Neuron (in vitro differentiated cells): ENCODE measurements at regions not wholly inside any gene's neighbourhood (a gene's known extent, or its start where the extent isn't known, plus 50 kb on each side); places are given as distances from the start of the nearest gene placed in this dataset.

Experiments
- H2AFZ ChIP-seq: one replicate; pipeline ENCODE4 v1.6.1; 2013; ENCODE audit warnings: low read depth, mild to moderate bottlenecking, inconsistent platforms, low read length, moderate library complexity
- H3K27me3 ChIP-seq: one replicate; pipeline ENCODE4 v1.6.1; 2013; ENCODE audit warnings: low read length; ENCODE audit not compliant: insufficient read depth
- H3K36me3 ChIP-seq: one replicate; pipeline ENCODE4 v1.6.1; 2013; ENCODE audit warnings: low read length; ENCODE audit not compliant: insufficient read depth
- H3K4me1 ChIP-seq: one replicate; pipeline ENCODE4 v1.6.1; 2013; ENCODE audit warnings: low read length; ENCODE audit not compliant: insufficient read depth
- H3K4me3 ChIP-seq: 2 replicates; pipeline ENCODE4 v1.5.1; 2013; ENCODE audit warnings: mild to moderate bottlenecking, low read length, moderate library complexity
- H3K9me3 ChIP-seq: one replicate; pipeline ENCODE4 v1.6.1; 2013; ENCODE audit warnings: low read length

DNA sequence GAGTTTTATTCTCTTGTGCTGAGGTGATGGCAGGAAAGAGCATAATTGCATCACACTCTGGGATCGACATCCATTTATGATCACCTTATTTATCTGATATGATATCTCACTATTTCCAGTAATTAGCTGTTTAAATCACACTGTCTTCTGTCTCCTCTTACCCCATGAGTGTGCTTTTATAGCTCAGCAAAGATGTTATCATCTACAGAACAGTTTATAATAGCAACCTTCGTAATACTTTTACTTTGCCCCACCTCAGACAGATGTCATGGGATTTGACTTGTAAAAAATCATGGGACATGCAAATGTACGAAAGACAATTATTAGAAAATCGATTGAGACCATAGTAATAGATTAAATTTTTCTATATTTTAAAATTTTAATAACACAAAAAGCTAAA lies 1122.3 kb upstream of the PCDH10 start:
- Histone ChIP-seq H3K9me3 (no peaks in the 10 kb centered on the region), H3K36me3 (no peaks in the 10 kb centered on the region), H3K4me3 (no peak overlapping the region)

DNA sequence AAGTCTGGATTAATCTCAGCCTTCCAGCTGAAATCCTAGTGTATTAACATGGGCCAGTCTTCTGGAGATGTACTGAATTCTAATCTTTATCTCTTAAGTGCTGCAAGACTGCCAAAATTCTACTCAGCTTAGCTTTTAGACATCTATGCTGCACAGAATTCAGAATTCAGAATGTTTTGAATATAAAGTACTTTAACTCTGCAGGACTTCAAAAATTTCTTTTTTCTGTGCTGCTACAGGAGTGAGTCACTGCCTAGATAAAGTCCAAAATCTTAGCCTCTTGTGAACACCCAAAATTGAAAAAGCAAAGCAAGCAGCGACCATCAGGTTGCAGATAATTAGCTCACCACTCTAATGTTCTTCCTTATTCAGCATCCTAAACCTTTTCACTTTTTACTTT lies 1092.6 kb upstream of the PCDH10 start:
- H3K4me3 ChIP-seq: no peak overlapping the region
- H3K4me1 ChIP-seq: no peaks in the 10 kb centered on the region
- H3K36me3 ChIP-seq: no peaks in the 10 kb centered on the region
- H3K9me3 ChIP-seq: peaks cover 6% of the 10 kb centered on the region
- H2AFZ ChIP-seq: no peak overlapping the region
- H3K27me3 ChIP-seq: no peaks in the 10 kb centered on the region

More for the DNA sequence above, 1122.3 kb upstream of the PCDH10 start:
- Histone ChIP-seq H3K27me3 (no peaks in the 10 kb centered on the region), H2AFZ (no peak overlapping the region), H3K4me1 (no peaks in the 10 kb centered on the region)

DNA sequence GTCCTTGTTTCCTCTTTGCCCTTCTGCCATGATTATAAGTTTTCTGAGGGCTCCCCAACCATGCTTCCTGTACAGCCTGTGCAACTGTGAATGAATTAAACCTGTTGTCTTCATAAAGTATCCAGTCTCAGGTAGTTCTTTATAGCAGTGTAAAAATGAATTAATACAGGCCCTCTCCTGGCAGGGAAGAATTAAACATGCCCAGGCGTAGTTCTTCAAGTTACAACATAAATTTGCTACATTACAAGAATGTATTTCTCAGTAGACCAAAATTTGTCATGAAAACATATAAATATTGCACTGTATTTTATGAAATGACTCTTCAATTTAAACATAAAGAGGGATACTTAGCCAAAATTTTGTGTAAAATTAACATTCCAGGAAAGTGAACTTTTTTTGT lies 1089.9 kb upstream of the PCDH10 start:
- peaks cover 6% of the 10 kb centered on the region for H3K9me3 ChIP-seq
- no peak overlapping the region for H2AFZ ChIP-seq
- no peaks in the 10 kb centered on the region for H3K36me3 ChIP-seq
- H3K4me1 ChIP-seq: no peaks in the 10 kb centered on the region
- H3K27me3 ChIP-seq: no peaks in the 10 kb centered on the region
- no peak overlapping the region for H3K4me3 ChIP-seq

DNA sequence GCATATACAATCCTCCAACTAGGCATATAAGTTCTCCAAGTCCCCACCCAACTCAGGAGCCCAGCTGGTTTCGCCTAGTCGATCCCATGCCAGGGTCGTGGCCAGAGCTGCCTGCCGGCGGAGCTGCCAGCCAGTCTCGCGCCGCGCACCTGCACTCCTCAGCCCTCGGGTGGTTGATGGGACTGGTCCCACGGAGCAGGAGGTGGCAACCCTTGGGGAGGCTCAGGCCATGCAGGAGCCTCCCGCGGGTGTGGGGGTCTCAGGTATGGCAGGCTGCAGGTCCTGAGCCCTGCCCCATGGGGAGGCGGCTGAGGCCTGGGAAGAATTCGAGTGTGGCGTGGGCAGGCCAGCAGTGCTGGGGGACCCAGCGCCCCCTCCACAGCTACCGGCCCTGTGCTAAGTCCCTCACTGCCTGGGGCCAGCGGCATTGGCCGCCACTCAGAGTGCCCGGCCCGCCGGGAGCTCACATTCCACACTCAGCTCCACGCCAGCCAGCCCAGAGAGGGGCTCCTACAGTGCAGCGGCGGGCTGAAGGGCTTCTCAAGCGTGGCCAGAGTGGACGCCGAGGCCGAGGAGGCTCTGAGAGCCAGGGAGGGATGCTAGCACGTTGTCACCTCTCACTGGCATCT lies 1086.4 kb upstream of the PCDH10 start:
- H3K4me3 ChIP-seq: no peak overlapping the region
- no peaks in the 10 kb centered on the region for H3K27me3 ChIP-seq
- H3K9me3 ChIP-seq: peaks cover 6% of the 10 kb centered on the region
- H3K36me3 ChIP-seq: no peaks in the 10 kb centered on the region
- H2AFZ ChIP-seq: no peak overlapping the region
- no peaks in the 10 kb centered on the region for H3K4me1 ChIP-seq

DNA sequence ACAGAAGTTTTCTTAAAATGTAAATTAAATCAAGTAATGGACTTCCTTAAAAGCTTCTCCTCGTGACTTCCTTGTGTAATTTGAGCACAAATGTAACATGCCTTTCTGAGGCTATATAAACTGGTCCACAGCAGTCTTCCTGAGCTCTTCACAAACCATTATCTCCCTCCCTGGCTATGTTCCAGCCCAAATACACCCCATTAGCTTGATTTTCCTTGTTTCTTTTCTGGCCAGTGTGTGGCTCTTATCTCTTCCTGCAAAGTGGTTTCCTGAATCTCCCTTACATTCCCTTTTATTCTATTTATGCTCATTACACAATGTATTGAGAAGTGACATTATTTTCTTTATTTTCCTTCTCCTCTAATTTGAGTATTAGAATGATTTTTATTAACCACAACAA lies 1085.3 kb upstream of the PCDH10 start:
- Histone ChIP-seq H3K27me3 (no peaks in the 10 kb centered on the region), H2AFZ (no peak overlapping the region), H3K4me1 (no peaks in the 10 kb centered on the region), H3K9me3 (no peaks in the 10 kb centered on the region), H3K36me3 (no peaks in the 10 kb centered on the region), H3K4me3 (no peak overlapping the region)

DNA sequence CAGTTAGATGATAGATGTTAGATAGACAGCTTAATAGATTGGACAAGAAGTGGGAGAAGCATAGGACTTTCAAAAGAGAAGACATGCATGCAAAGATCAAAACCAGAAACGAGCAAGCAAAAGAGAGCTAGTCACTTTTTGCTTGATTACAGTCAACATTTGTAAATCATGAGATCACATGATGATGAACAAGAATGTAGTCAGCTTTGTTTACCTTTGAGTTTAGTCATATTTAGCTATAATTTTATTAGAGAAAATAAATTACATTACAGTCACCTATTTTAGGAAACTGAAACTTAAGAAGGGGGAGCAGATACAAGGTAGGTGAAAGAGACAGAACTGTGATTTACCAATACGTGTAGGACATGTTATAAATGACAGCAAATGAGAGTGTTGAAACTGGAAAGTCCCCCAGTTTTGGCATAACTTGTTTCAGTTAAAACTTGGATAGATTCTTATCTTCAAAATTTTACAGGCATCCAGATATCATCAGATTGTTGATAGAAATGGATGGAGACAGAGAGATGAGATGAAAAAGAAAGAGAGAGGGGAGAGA lies 1083.1 kb upstream of the PCDH10 start:
- H2AFZ ChIP-seq: no peak overlapping the region
- no peaks in the 10 kb centered on the region for H3K4me1 ChIP-seq
- no peaks in the 10 kb centered on the region for H3K36me3 ChIP-seq
- no peaks in the 10 kb centered on the region for H3K9me3 ChIP-seq
- H3K4me3 ChIP-seq: no peak overlapping the region
- H3K27me3 ChIP-seq: no peaks in the 10 kb centered on the region

DNA sequence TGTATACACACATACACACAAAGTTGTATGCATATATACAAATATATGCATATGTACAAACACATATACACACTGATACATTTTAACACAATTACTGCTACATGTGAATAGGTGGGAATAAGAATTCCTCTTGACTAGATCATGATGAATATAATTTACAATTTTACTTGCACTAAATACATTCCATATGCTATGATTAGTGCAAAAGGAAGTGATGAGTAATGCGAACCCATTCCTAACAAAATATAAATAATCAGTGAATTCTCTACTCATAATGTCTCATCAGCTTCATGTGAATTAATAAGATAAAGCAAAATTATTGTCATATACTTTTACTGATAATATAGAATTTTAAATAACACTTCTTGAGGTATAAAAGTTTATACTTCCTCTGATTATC lies 1077.3 kb upstream of the PCDH10 start:
- H3K4me1 ChIP-seq: no peaks in the 10 kb centered on the region
- H2AFZ ChIP-seq: no peak overlapping the region
- no peaks in the 10 kb centered on the region for H3K27me3 ChIP-seq
- no peaks in the 10 kb centered on the region for H3K36me3 ChIP-seq
- H3K9me3 ChIP-seq: no peaks in the 10 kb centered on the region
- no peak overlapping the region for H3K4me3 ChIP-seq

DNA sequence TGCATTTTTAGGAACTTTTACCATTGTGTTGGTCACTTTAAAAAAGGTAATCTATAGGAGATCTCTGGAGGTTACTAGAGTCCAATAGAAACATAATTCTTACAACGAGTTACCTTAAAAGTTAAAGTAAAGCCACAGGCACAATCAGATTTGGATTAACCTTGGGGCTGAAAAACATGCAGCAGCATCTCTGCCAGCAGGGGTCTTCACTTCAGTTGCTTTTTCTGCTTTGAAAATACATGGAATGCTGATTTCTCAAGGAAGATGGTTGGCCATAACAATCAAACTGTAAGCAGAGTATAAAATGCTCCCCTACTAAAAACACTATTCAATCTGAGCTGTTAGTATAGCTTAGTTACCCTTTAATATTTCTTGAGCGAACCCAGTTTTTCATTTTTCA lies 1072.3 kb upstream of the PCDH10 start:
- Histone ChIP-seq H3K9me3 (no peaks in the 10 kb centered on the region), H3K27me3 (no peaks in the 10 kb centered on the region), H3K4me3 (no peak overlapping the region), H3K36me3 (no peaks in the 10 kb centered on the region), H2AFZ (no peak overlapping the region), H3K4me1 (no peaks in the 10 kb centered on the region)

DNA sequence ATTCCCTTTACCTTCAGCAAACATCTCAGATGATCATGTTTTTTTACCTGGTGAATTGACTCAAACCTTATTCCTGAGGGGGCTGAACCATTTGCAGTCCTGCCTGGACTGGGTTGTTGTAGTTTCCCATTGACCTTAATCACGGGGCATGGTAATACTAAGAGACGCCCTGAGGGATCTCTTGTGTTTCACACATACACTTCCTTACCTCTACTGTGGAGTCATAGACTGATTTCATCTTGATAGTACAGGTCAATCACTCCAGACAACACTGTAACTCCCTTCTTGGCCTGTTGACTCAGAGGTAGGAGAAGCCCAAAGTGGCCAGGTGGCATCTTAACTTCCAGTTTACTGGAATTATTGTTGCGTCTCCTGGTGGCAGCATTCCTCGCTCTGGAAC lies 1064.0 kb upstream of the PCDH10 start:
- no peak overlapping the region for H3K4me3 ChIP-seq
- H3K9me3 ChIP-seq: no peaks in the 10 kb centered on the region
- H3K36me3 ChIP-seq: no peaks in the 10 kb centered on the region
- no peaks in the 10 kb centered on the region for H3K4me1 ChIP-seq
- no peak overlapping the region for H2AFZ ChIP-seq
- H3K27me3 ChIP-seq: no peaks in the 10 kb centered on the region

DNA sequence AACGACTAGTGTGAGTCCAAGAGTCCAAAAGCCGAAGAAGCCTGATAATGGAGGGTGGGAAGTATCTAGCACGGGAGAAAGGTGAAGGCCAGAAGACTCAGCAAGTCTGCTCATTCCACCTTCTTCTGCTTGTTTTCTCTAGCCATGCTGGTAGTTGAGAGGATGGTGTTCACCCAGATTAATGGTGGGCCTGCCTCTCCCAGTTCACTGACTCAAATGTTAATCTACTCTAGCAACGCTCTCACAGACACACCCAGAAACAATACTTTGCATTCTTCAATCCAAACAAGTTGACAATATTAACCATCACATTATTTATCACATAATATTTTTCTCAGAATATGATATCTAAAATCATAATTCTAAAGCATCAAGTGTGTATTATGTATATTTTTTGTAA lies 1055.1 kb upstream of the PCDH10 start:
- H3K27me3 ChIP-seq: no peaks in the 10 kb centered on the region
- no peak overlapping the region for H2AFZ ChIP-seq
- H3K4me1 ChIP-seq: no peaks in the 10 kb centered on the region
- H3K4me3 ChIP-seq: no peak overlapping the region
- no peaks in the 10 kb centered on the region for H3K36me3 ChIP-seq
- no peaks in the 10 kb centered on the region for H3K9me3 ChIP-seq

DNA sequence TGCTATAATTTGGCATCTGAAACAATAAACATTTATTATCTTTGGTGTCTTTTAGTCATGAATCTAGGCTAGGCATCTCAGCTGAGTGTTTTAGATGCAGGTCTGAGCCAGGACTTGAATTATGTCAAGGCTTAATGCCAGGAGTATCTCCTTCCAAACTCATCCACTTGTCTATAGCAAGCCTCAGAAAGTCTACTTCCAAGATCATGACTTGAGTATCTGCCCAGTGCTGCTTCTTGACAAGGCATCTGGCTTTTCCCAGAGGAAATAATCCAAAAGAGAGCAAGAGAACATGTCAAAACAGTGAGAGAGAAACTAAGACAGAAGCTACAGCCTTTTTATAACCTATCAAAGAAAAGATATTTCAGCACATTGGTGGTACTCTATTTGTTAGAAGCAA lies 1052.1 kb upstream of the PCDH10 start:
- H3K4me1 ChIP-seq: no peaks in the 10 kb centered on the region
- H3K4me3 ChIP-seq: no peak overlapping the region

DNA sequence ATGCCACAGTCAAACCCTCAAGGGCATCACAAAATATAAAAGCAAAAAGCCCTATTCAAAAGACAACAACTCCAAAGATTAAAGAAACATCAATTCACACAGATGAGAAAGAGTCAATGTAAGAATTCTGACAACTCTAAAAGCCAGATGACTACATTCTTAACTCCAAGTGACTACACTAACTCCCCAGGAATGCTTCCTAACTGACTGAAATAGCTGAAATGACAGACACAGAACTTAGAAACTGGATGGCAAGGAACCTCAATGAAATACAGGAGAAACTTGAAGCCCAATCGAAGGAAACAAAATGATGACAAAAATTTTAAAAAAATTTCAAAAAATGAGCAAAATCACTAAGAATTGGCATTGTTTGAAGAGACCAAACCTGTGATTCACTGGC lies 1047.6 kb upstream of the PCDH10 start:
- no peak overlapping the region for H2AFZ ChIP-seq
- H3K9me3 ChIP-seq: no peaks in the 10 kb centered on the region
- no peak overlapping the region for H3K4me3 ChIP-seq
- H3K4me1 ChIP-seq: no peaks in the 10 kb centered on the region
- no peaks in the 10 kb centered on the region for H3K27me3 ChIP-seq
- no peaks in the 10 kb centered on the region for H3K36me3 ChIP-seq

More for the DNA sequence above, 1052.1 kb upstream of the PCDH10 start:
- H3K36me3 ChIP-seq: no peaks in the 10 kb centered on the region
- H2AFZ ChIP-seq: no peak overlapping the region
- no peaks in the 10 kb centered on the region for H3K27me3 ChIP-seq
- H3K9me3 ChIP-seq: no peaks in the 10 kb centered on the region

DNA sequence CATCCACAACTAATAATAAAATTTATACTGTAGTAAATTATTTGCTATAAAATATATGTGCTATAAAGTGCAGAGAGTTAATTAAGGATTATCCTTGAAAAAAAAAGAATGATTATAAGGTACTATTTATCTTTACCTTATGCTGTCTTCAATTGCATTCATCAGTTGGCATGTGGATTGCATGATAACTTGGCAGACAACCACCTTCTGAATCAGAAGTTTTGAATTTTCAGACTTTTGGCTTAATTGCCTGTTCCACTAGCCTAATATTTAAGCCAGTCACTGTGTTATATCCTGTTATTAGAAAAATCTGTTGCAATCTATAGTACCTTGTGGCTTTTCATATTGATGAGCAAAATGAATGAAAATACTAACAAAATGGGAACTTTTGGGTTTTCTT lies 1040.3 kb upstream of the PCDH10 start:
- Histone ChIP-seq H3K4me3 (no peak overlapping the region), H3K27me3 (no peaks in the 10 kb centered on the region), H2AFZ (no peak overlapping the region), H3K36me3 (no peaks in the 10 kb centered on the region), H3K9me3 (no peaks in the 10 kb centered on the region), H3K4me1 (no peaks in the 10 kb centered on the region)

DNA sequence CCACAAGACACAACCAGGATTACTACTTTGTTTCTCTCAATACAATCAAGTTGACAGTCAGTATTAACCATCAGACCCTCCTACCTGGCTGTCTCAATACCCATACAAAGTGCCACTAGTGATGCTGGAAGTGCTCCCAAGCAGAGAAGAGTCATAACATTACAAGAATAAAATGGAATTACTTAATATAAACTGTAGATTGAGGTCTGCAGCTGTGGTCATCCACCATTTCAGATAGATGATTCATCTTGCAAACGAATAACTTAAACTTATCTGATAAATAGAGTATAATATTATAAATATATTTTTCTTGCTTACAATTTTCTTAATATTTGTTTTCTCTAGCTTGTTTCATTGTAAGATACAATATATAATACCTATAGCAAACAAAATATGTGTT lies 1034.2 kb upstream of the PCDH10 start:
- no peak overlapping the region for H3K4me3 ChIP-seq
- no peaks in the 10 kb centered on the region for H3K36me3 ChIP-seq
- no peaks in the 10 kb centered on the region for H3K9me3 ChIP-seq
- no peak overlapping the region for H2AFZ ChIP-seq
- H3K27me3 ChIP-seq: no peaks in the 10 kb centered on the region
- H3K4me1 ChIP-seq: no peaks in the 10 kb centered on the region
